ENCODE measurements at regions not wholly inside any gene's neighbourhood (a gene's known extent, or its start where the extent isn't known, plus 50 kb on each side); places are given as distances from the start of the nearest gene placed in this dataset.

GRCh38 chr3:87422333-87422732 is 145.9 kb upstream of the POU1F1 start:
- TF ChIP-seq, protein P1, sequence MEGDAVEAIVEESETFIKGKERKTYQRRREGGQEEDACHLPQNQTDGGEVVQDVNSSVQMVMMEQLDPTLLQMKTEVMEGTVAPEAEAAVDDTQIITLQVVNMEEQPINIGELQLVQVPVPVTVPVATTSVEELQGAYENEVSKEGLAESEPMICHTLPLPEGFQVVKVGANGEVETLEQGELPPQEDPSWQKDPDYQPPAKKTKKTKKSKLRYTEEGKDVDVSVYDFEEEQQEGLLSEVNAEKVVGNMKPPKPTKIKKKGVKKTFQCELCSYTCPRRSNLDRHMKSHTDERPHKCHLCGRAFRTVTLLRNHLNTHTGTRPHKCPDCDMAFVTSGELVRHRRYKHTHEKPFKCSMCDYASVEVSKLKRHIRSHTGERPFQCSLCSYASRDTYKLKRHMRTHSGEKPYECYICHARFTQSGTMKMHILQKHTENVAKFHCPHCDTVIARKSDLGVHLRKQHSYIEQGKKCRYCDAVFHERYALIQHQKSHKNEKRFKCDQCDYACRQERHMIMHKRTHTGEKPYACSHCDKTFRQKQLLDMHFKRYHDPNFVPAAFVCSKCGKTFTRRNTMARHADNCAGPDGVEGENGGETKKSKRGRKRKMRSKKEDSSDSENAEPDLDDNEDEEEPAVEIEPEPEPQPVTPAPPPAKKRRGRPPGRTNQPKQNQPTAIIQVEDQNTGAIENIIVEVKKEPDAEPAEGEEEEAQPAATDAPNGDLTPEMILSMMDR (IDR thresholded peaks at IDR 0.05): no peak
- TF ChIP-seq POLR2A (IDR thresholded peaks at IDR 0.05): no peak
- TF ChIP-seq EP300 (IDR thresholded peaks at IDR 0.05): no peak
- no peak for TF ChIP-seq POLR2AphosphoS5 (IDR thresholded peaks at IDR 0.05)
